ENCODE measurements at regions not wholly inside any gene's neighbourhood (a gene's known extent, or its start where the extent isn't known, plus 50 kb on each side); places are given as distances from the start of the nearest gene placed in this dataset.

DNA sequence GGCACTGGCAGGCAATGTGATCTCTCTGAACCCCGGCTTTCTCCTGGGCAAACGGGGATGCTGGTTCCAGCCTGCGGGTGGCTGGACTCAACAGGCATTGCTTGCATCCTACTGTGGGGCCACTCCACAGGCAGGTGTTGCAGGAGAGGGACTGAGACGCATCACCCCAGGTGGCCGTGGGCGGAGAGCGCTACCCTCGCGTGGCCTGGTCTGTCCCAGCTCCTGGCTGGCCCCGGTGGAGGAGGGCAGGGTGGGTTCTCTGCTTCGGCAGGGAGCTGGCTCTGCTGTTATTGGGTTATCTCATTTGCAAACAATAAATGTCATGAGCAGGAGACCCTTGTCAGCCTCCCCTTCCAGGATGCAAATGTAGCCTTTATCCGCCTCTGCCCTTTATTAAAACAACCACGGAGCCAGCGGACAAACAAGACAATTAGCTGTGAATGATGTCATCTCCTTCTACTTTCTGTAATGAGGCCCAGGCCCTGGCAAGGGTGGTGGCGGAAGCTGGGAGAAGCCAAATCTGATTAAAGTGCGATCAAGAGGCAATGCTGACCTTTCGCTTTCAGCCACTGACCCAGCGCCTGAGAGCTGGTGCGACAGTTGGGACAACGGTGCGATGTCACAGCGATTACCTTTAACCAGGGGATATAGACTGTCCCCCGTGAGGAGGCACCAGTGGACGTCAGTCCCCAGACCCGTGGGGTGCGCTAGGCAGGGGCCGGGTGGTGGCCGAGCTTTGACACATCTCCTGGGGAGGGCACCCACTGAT is 161.8 kb downstream of the KIF26A start:
- TF ChIP-seq CTCF (IDR thresholded peaks at IDR 0.05) (no peak), POLR2A (IDR thresholded peaks at IDR 0.05) (no peak)
